Lower lobe of right lung (tissue), 2 donors: ENCODE measurements at regions not wholly inside any gene's neighbourhood (a gene's known extent, or its start where the extent isn't known, plus 50 kb on each side); places are given as distances from the start of the nearest gene placed in this dataset.
A peak's percentile ranks its signal among the peaks of the same experiment; 100 is the strongest.
"Not testable (repeated sequence)": the region's sequence is repeated elsewhere in the genome, so short reads cannot be mapped to it uniquely, and the experiment has no call there.

Experiments
- ATAC-seq, 2 donors: fragments of 200-7000 bp; cut with Tn5 transposase; one replicate each; pipeline ENCODE4 v1.9.1; 2020 to 2022; ENCODE audit warnings: mild to moderate bottlenecking in 2 of 2, moderate library complexity in 2 of 2
- DNase-seq: peaks from one replicate; pipeline ENCODE4 v3.0.0-alpha.2; 2020
- H3K27ac ChIP-seq: fragments of 200-600 bp; one replicate; pipeline ENCODE4 v1.8.0; 2022
- H3K27me3 ChIP-seq: fragments of 200-600 bp; one replicate; pipeline ENCODE4 v1.8.0; 2022; ENCODE audit warnings: low read depth
- H3K36me3 ChIP-seq: fragments of 200-600 bp; one replicate; pipeline ENCODE4 v1.8.0; 2022; ENCODE audit warnings: mild to moderate bottlenecking
- H3K4me1 ChIP-seq: fragments of 200-600 bp; one replicate; pipeline ENCODE4 v1.8.0; 2022
- H3K4me3 ChIP-seq: fragments of 200-600 bp; one replicate; pipeline ENCODE4 v1.8.0; 2022; ENCODE audit warnings: mild to moderate bottlenecking
- H3K9me3 ChIP-seq: fragments of 200-600 bp; one replicate; pipeline ENCODE4 v1.8.0; 2022
- CTCF ChIP-seq: fragments of 200-600 bp; IDR thresholded peaks from one replicate; pipeline ENCODE4 v1.8.0; 2022; ENCODE audit warnings: antibody characterized with exemption, mild to moderate bottlenecking
- intact Hi-C: fragments of 100-400 bp; cut with DNase I; formaldehyde crosslinking; loops from one replicate; pipeline ENCODE4 v1.11.0; 2022
- donor health status: DM: no; HTN: yes; CAD: no; lungs with severe emphysema.

DNA sequence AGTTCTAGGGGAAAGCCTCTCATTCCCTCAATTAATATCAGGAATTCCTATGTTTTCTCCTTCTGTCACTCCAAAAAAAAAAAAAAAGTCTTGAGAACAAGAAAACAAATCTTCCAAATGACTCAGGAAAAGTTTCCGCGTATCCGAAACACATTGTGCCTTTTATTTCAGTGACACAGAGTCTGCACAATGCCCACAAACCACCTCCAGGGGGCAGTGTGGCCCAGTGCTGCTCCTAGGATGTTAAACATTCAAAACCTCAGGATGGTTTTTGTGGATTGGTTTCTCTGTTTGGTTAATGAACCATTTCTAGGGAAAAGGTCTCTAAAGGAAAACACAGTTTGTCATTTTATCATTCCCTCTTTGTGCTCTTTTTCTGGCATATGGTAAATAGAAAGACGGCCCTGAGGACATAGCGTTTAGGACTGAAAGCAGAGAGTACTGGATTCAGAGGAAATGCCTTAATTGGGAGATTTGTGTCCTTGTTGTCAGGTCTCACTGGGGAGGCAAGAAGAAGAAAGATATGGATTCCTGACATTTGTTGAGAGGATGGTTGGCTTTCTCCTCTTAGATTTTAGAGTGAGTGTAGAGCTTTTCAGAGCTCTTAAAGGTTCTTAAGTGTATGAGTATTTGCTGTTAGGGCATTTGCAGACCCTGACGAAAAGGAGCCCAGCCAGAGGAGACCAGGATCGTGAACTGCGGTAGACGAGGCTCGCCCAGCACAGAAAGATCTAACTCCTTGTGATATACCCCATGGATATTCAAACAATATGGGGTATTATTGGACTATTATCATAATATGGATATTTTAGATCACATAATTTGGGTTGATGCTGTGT is 65.7 kb upstream of the MAP9 start:
- Histone ChIP-seq H3K4me1 (peaks cover 12% of the 10 kb centered on the region), H3K27ac (no peak overlapping the region), H3K27me3 (no peaks in the 10 kb centered on the region), H3K36me3 (no peaks in the 10 kb centered on the region), H3K9me3 (no peaks in the 10 kb centered on the region), H3K4me3 (peak overlapping the region; percentile 22)
- peak; percentile 94 for TF ChIP-seq CTCF
- peak; percentile 93 to 95 for ATAC-seq
- DNase-seq = peak; percentile 79
- intact Hi-C loops = loop anchor here (10.0 kb wide), 1 partner anchor 342 kb away; no protein-coding TSS in a partner anchor

GRCh38 chr4:155441475-155441874 is 64.7 kb upstream of the MAP9 start:
- no peak for TF ChIP-seq CTCF
- Histone ChIP-seq H3K27ac (no peak overlapping the region), H3K4me3 (no peak overlapping the region), H3K27me3 (no peaks in the 10 kb centered on the region), H3K9me3 (no peaks in the 10 kb centered on the region), H3K36me3 (no peaks in the 10 kb centered on the region), H3K4me1 (peaks cover 12% of the 10 kb centered on the region)
- ATAC-seq = no peak
- DNase-seq = no peak
- intact Hi-C loops = loop anchor here (10.0 kb wide), 1 partner anchor 343 kb away; no protein-coding TSS in a partner anchor

DNA sequence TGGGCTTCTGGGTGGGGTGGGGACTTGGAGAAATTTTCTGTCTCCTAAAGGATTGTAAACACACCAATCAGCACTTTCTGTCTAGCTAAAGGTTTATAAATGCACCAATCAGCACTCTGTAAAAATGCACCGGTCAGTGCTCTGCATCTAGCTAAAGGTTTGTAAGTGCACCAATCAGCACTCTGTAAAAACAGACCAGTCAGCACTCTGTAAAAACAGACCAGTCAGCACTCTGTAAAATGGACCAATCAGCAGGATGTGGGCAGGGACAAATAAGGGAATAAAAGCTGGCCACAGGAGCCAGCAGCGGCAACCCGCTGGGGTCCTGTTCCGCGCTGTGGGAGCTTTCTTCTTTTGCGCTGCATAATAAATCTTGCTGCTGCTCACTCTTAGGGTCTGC is 63.0 kb upstream of the MAP9 start:
- H3K27me3 ChIP-seq, H3K27ac ChIP-seq, H3K36me3 ChIP-seq, ATAC-seq, H3K9me3 ChIP-seq, H3K4me3 ChIP-seq, DNase-seq: not testable (repeated sequence)
- H3K4me1 ChIP-seq = peaks cover 12% of the 10 kb centered on the region
- intact Hi-C loops = loop anchor here (10.0 kb wide), 1 partner anchor 345 kb away; no protein-coding TSS in a partner anchor

- DNase-seq (no peak), ATAC-seq (no peak)
- H3K9me3 ChIP-seq = no peaks in the 10 kb centered on the region
- no peaks in the 10 kb centered on the region for H3K4me1 ChIP-seq
- H3K36me3 ChIP-seq = no peaks in the 10 kb centered on the region
- intact Hi-C loops = no loop called here
- H3K27me3 ChIP-seq = no peaks in the 10 kb centered on the region
- no peak for TF ChIP-seq CTCF
- no peak overlapping the region for H3K4me3 ChIP-seq
- no peak overlapping the region for H3K27ac ChIP-seq
Measured at GRCh38 chr4:155434904-155435303, 58.1 kb upstream of the MAP9 start.

- Histone ChIP-seq H3K27ac (no peak overlapping the region), H3K36me3 (no peaks in the 10 kb centered on the region), H3K4me1 (no peaks in the 10 kb centered on the region), H3K27me3 (no peaks in the 10 kb centered on the region), H3K4me3 (no peak overlapping the region), H3K9me3 (no peaks in the 10 kb centered on the region)
- intact Hi-C loops = no loop called here
- ATAC-seq = no peak
- DNase-seq = no peak
- no peak for TF ChIP-seq CTCF
Measured at GRCh38 chr4:155434366-155434765, 57.6 kb upstream of the MAP9 start.

GRCh38 chr4:155433636-155434360 is 57.0 kb upstream of the MAP9 start:
- DNase-seq (no peak), ATAC-seq (no peak)

More at GRCh38 chr4:155433636-155434360, 57.0 kb upstream of the MAP9 start:
- H3K27ac ChIP-seq = no peak overlapping the region
- no peaks in the 10 kb centered on the region for H3K36me3 ChIP-seq
- intact Hi-C loops = no loop called here
- no peak overlapping the region for H3K4me3 ChIP-seq
- H3K9me3 ChIP-seq = no peaks in the 10 kb centered on the region
- TF ChIP-seq CTCF = no peak
- H3K27me3 ChIP-seq = no peaks in the 10 kb centered on the region
- no peaks in the 10 kb centered on the region for H3K4me1 ChIP-seq
